ES-I3 (cell line): ENCODE measurements at regions not wholly inside any gene's neighbourhood (a gene's known extent, or its start where the extent isn't known, plus 50 kb on each side); places are given as distances from the start of the nearest gene placed in this dataset.

Experiments
- H3K36me3 ChIP-seq: 2 replicates; pipeline ENCODE4 v1.6.1; 2013; ENCODE audit warnings: mild to moderate bottlenecking, low read length, control low read depth, moderate library complexity; ENCODE audit not compliant: insufficient read depth
- H3K4me1 ChIP-seq: 2 replicates; pipeline ENCODE4 v1.6.1; 2013; ENCODE audit warnings: mild to moderate bottlenecking, control low read depth, low read length; ENCODE audit not compliant: insufficient read depth
- H3K9ac ChIP-seq: 2 replicates; pipeline ENCODE4 v1.6.1; 2013; ENCODE audit warnings: low read depth, mild to moderate bottlenecking, low read length, moderate library complexity
- H3K9me3 ChIP-seq: 2 replicates; pipeline ENCODE4 v1.6.1; 2013; ENCODE audit warnings: mild to moderate bottlenecking, low read length, moderate library complexity; ENCODE audit not compliant: control insufficient read depth, insufficient read depth

GRCh38 chr9:515665-516064 is 301.0 kb downstream of the DOCK8 start:
- no peak overlapping the region for H3K9ac ChIP-seq
- no peaks in the 10 kb centered on the region for H3K36me3 ChIP-seq
- no peaks in the 10 kb centered on the region for H3K9me3 ChIP-seq
- no peaks in the 10 kb centered on the region for H3K4me1 ChIP-seq

GRCh38 chr9:517993-518392 is 303.3 kb downstream of the DOCK8 start:
- Histone ChIP-seq H3K9me3 (no peaks in the 10 kb centered on the region), H3K4me1 (no peaks in the 10 kb centered on the region), H3K36me3 (peaks cover 3% of the 10 kb centered on the region; the same call in 1 of the 2 replicates), H3K9ac (no peak overlapping the region)

- H3K9me3 ChIP-seq = no peaks in the 10 kb centered on the region
- peaks cover 3% of the 10 kb centered on the region; the same call in 1 of the 2 replicates for H3K36me3 ChIP-seq
- H3K9ac ChIP-seq = no peak overlapping the region
- no peaks in the 10 kb centered on the region for H3K4me1 ChIP-seq
These were observed 303.9 kb downstream of the DOCK8 start for GRCh38 chr9:518540-518939.

- Histone ChIP-seq H3K9ac (no peak overlapping the region), H3K36me3 (peaks cover 3% of the 10 kb centered on the region; the same call in 1 of the 2 replicates), H3K4me1 (no peaks in the 10 kb centered on the region), H3K9me3 (no peaks in the 10 kb centered on the region)
These were observed 304.9 kb downstream of the DOCK8 start for GRCh38 chr9:519579-519978.

- no peak overlapping the region for H3K9ac ChIP-seq
- no peaks in the 10 kb centered on the region for H3K4me1 ChIP-seq
- peaks cover 3% of the 10 kb centered on the region; the same call in 1 of the 2 replicates for H3K36me3 ChIP-seq
- no peaks in the 10 kb centered on the region for H3K9me3 ChIP-seq
These were observed 305.6 kb downstream of the DOCK8 start for GRCh38 chr9:520302-520701.

GRCh38 chr9:522190-522589 is 307.5 kb downstream of the DOCK8 start:
- no peaks in the 10 kb centered on the region for H3K9me3 ChIP-seq
- no peak overlapping the region for H3K9ac ChIP-seq
- H3K4me1 ChIP-seq = peaks cover 3% of the 10 kb centered on the region; the same call in 1 of the 2 replicates
- peaks cover 3% of the 10 kb centered on the region; the same call in 1 of the 2 replicates for H3K36me3 ChIP-seq

DNA sequence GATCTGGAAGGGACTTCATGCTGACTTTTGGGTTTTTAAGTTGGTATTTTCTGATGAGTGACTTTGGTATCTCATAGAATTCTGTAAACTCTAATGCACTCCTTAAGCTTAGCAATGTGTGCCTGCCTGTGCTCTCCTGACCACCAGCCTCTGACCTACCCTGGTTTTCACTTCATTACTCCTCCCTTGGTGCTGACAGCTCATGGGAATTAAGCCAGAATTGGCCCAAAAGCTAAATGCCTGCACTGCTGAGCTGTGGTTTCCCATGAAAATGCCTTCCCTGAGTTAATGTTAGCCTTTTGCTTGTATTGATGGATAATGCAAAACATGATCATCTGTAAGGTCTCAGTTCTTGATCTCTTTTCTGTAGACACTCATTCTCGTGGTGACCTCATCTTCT is 308.0 kb downstream of the DOCK8 start:
- Histone ChIP-seq H3K9ac (no peak overlapping the region), H3K9me3 (no peaks in the 10 kb centered on the region), H3K36me3 (peaks cover 3% of the 10 kb centered on the region; the same call in 1 of the 2 replicates), H3K4me1 (peaks cover 3% of the 10 kb centered on the region; the same call in 1 of the 2 replicates)

DNA sequence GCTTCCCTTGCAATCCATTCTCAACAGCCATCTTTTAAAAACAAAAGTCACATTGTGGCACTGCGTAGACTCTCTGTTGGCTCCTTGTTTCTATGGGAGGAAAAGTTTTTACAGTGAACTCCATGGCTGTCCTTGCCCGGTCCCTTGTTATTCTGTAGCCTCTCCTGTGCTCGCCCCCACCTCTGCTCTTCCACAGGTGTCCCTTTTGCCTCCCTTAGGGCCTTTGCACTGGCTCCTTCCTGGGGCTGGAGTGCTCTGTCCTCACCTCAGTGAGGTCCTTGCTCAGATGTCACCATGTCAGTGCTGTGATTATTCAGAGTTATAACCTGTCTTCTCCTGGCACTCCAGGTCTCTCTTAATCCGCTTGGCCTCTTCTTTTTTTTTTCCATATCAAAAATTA is 308.8 kb downstream of the DOCK8 start:
- no peaks in the 10 kb centered on the region for H3K9me3 ChIP-seq
- H3K4me1 ChIP-seq = peaks cover 3% of the 10 kb centered on the region; the same call in 1 of the 2 replicates
- peaks cover 3% of the 10 kb centered on the region; the same call in 1 of the 2 replicates for H3K36me3 ChIP-seq
- H3K9ac ChIP-seq = no peak overlapping the region

DNA sequence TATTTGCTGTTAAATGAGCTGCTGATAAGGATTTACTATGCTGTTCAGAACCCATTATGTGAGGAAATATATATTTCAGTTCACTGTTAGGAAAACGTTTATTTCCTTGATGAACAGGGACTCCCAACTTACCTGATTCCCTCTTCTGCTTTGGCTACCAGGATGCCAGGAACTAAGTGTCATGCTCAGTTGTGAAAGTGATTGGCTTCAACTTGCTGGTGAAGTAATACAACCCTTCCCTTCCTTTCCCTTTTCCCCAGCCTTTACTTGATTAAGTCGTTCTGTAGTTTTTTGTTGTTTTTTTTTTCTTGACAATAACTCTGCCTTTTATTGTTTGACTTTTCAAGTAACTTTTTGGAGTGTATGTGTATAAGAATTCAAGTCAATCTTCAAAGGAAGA is 309.3 kb downstream of the DOCK8 start:
- Histone ChIP-seq H3K4me1 (peaks cover 3% of the 10 kb centered on the region; the same call in 1 of the 2 replicates), H3K9ac (no peak overlapping the region), H3K9me3 (no peaks in the 10 kb centered on the region), H3K36me3 (peaks cover 3% of the 10 kb centered on the region; the same call in 1 of the 2 replicates)

DNA sequence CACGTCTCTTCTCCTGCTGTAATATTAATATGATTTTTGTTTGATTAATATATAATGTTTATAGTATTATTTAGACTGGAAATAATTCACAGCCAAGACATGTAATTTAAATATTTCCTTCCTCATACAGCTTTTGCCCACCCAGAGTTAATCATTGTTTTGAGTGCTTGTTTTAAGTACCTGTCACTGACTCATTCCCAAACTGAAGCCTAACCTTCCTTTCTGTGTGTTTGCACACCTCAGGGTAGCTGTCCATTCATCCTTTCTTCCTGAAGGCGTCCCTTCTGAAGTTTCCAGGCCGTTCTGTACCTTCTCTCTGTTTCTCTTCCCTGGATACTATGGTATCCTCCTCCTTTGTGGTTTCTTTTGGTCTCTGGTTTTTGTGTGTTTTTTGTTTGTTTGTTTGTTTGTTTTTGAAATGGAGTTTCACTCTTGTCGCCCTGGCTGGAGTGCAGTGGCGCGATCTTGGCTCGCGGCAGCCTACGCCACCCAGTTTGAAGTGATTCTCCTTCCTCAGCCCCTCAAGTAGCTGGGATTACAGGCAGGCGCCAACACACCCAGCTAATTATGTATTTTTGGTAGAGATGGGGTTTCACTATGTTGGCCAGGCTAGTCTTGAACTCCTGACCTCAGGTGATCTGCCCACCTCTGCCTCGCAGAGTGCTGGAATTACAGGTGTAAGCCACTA is 312.4 kb downstream of the DOCK8 start:
- Histone ChIP-seq H3K36me3 (no peaks in the 10 kb centered on the region), H3K9ac (no peak overlapping the region)

DNA sequence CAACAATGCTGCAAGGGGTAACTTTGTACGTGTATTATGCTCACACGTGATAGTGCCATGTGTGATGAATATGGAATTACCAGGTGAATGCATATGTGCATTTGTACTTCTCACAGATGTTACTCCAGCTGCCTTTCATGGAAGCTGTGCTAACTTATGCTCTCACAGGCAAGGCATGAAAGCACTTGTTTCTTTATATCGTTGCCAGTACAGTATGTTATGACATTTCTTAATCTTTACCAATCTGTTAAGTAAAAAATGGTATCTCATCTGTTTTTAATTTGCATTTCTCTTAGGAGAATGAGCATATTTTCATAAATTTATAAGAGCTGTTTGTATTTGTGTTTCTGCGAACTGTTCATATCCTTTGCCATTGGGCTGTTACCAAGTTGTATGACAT is 311.8 kb upstream of the DMRT1 start:
- H3K9me3 ChIP-seq = no peaks in the 10 kb centered on the region
- peaks cover 11% of the 10 kb centered on the region; the same call in 1 of the 2 replicates for H3K4me1 ChIP-seq
- no peaks in the 10 kb centered on the region for H3K36me3 ChIP-seq
- H3K9ac ChIP-seq = no peak overlapping the region

More for the DNA sequence above, 312.4 kb downstream of the DOCK8 start:
- Histone ChIP-seq H3K4me1 (peaks cover 7% of the 10 kb centered on the region; the same call in 1 of the 2 replicates), H3K9me3 (no peaks in the 10 kb centered on the region)

- H3K4me1 ChIP-seq = peaks cover 17% of the 10 kb centered on the region; the same call in 1 of the 2 replicates
- no peak overlapping the region for H3K9ac ChIP-seq
- no peaks in the 10 kb centered on the region for H3K9me3 ChIP-seq
- H3K36me3 ChIP-seq = no peaks in the 10 kb centered on the region
These were observed 310.8 kb upstream of the DMRT1 start for GRCh38 chr9:530681-531080.

GRCh38 chr9:532707-533106 is 308.8 kb upstream of the DMRT1 start:
- Histone ChIP-seq H3K4me1 (peaks cover 14% of the 10 kb centered on the region; the same call in 1 of the 2 replicates), H3K36me3 (no peaks in the 10 kb centered on the region; the same call in 1 of the 2 replicates), H3K9ac (no peak overlapping the region), H3K9me3 (no peaks in the 10 kb centered on the region)

GRCh38 chr9:534886-535285 is 306.6 kb upstream of the DMRT1 start:
- H3K36me3 ChIP-seq = no peaks in the 10 kb centered on the region; the same call in 1 of the 2 replicates
- H3K4me1 ChIP-seq = peaks cover 14% of the 10 kb centered on the region; the same call in 1 of the 2 replicates
- no peaks in the 10 kb centered on the region for H3K9me3 ChIP-seq
- H3K9ac ChIP-seq = no peak overlapping the region

GRCh38 chr9:535356-535755 is 306.1 kb upstream of the DMRT1 start:
- Histone ChIP-seq H3K9ac (no peak overlapping the region), H3K36me3 (no peaks in the 10 kb centered on the region; the same call in 1 of the 2 replicates), H3K4me1 (peaks cover 13% of the 10 kb centered on the region; the same call in 1 of the 2 replicates), H3K9me3 (no peaks in the 10 kb centered on the region)
